Stimulated activated naive CD8-positive, alpha-beta T cell treated with anti-CD3 and anti-CD28 coated beads, Interleukin-15, amount 100 ng/mL, for 72 hours (primary cell): ENCODE measurements at regions not wholly inside any gene's neighbourhood (a gene's known extent, or its start where the extent isn't known, plus 50 kb on each side); places are given as distances from the start of the nearest gene placed in this dataset.
"Not testable (repeated sequence)": the region's sequence is repeated elsewhere in the genome, so short reads cannot be mapped to it uniquely, and the experiment has no call there.

Experiments used
- ATAC-seq: fragments of 150-1000 bp; cut with Tn5 transposase; 2 replicates; pipeline ENCODE4 v1.10.0; 2021; ENCODE audit warnings: mild to moderate bottlenecking, moderate library complexity
- DNase-seq, 2 donors: peaks; one replicate each; pipeline ENCODE4 v3.0.0; 2021 to 2022
- H3K27ac Mint-ChIP-seq, 2 donors: one replicate each; pipeline ENCODE4 v1.8.0; 2022; ENCODE audit warnings: mild to moderate bottlenecking in 2 of 2, mixed read lengths in 2 of 2, moderate library complexity in 2 of 2
- H3K27me3 Mint-ChIP-seq: one replicate; pipeline ENCODE4 v1.8.0; 2022; ENCODE audit warnings: mixed read lengths
- H3K4me1 Mint-ChIP-seq: one replicate; pipeline ENCODE4 v1.8.0; 2022; ENCODE audit warnings: mild to moderate bottlenecking, mixed read lengths
- H3K4me3 Mint-ChIP-seq, 2 donors: one replicate each; pipeline ENCODE4 v1.8.0; 2022; ENCODE audit warnings: mild to moderate bottlenecking in 2 of 2, mixed read lengths in 2 of 2, moderate library complexity in 1 of 2
- H3K9me3 Mint-ChIP-seq, 2 donors: one replicate each; pipeline ENCODE4 v1.8.0; 2022; ENCODE audit warnings: mixed read lengths in 2 of 2

DNA sequence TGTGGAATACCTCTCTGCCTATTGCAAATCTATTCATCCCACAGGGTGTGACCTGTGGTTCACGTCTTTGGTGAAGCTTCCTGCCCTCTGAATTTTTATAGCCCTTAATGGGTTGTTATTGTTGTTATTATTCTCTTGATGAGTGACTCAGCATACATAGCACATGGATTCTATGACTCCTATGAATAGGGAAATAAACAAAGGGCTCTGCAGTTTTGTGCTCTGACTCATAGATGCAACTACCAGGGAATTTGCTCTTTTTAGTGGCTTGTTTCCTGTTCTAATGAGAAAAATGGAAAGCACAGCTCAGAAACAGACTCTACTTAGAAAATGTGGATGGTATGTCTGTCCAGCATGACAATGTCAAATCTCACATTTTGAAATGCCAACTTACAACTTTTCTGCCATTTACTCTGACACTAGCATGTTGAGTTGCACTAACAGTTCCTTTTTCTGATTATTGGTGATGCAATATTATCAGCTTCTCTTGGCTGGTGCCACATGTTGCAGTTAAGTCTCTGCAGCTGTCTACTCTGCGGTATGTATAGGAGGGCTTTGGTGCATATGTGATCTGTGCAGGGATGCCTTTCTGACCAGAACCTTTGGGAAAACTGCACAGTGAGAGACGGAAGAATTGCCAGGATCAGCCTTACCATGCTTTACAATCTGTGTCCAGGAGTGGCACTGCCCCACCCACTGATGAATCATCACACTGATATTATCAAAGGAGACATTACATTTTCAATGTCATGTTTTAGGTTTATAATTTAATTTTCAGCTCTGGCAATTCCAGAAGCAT is 996.4 kb upstream of the WWC1 start:
- peaks cover 24 to 25% of the 10 kb centered on the region in 2 donors for H3K9me3 Mint-ChIP-seq
- H3K27ac Mint-ChIP-seq = no peak overlapping the region
- H3K4me3 Mint-ChIP-seq = no peak overlapping the region
- ATAC-seq = no peak
- H3K4me1 Mint-ChIP-seq = no peaks in the 10 kb centered on the region
- DNase-seq = no peak
- H3K27me3 Mint-ChIP-seq = peaks cover 5% of the 10 kb centered on the region

DNA sequence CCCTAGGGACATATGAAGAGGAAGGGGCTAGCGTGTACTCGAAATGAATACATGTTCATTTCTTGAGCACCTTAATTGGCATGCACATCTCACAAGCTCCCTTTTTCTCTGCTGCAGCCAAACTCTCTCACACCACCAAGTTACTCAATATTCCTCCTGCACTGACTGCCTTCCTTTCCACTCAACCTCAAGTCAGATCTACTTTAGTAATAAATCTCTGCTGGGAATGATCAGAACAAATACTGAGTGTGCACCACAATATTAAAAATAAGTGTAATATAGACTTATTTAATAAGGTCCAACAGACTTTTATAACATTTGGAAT is 995.8 kb upstream of the WWC1 start:
- Mint-ChIP-seq H3K9me3 (peaks cover 29 to 31% of the 10 kb centered on the region in 2 donors), H3K4me3 (no peak overlapping the region), H3K27me3 (peaks cover 5% of the 10 kb centered on the region), H3K27ac (peak overlapping the region in 1 of 2 donors; percentile 40), H3K4me1 (no peaks in the 10 kb centered on the region)
- DNase-seq (no peak), ATAC-seq (no peak)

DNA sequence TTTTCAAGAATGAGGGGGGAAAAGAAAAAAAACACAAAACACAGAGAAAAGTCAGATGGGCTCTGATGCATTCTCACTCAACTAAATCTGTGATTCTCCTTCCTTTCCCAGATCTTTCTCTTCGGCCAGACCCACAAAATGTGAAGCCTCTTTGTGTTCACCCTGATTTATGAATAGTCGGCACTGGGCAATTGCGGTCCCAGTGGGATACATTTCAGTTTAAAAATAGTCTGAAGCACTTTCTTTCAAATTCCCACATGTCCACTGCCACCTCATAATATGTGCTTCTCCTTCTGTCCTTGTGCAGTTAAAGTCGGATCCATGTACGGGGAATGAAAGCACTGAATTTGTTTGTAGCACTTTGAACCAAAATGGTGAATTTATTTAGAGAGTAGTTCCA is 995.4 kb upstream of the WWC1 start:
- ATAC-seq (no peak), DNase-seq (no peak)
- no peak overlapping the region for H3K27ac Mint-ChIP-seq
- no peaks in the 10 kb centered on the region for H3K4me1 Mint-ChIP-seq
- no peak overlapping the region for H3K4me3 Mint-ChIP-seq
- peaks cover 5% of the 10 kb centered on the region for H3K27me3 Mint-ChIP-seq
- H3K9me3 Mint-ChIP-seq = peaks cover 29 to 35% of the 10 kb centered on the region in 2 donors

DNA sequence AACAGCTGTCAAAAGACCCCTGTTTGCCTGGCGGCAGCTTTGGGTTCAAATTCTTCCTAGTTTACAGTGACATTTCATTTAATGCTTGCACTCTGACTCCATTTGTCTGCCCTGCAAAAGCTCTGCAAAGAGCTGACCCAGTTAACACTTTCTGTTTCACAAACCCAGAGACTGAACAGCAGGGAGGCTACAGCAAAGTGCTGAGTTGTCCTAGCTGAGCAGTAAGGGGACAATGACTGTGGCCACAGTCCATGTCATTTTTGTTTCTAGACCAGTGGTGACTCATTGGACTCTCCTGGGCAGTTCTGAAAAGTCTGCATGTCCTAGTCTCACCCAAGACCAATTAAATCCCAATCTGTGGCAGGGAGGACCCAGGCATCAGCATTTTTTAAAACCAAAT is 994.8 kb upstream of the WWC1 start:
- DNase-seq (no peak), ATAC-seq (no peak)
- Mint-ChIP-seq H3K27me3 (peaks cover 5% of the 10 kb centered on the region), H3K27ac (no peak overlapping the region), H3K4me3 (no peak overlapping the region), H3K9me3 (peaks cover 29 to 41% of the 10 kb centered on the region in 2 donors), H3K4me1 (no peaks in the 10 kb centered on the region)

DNA sequence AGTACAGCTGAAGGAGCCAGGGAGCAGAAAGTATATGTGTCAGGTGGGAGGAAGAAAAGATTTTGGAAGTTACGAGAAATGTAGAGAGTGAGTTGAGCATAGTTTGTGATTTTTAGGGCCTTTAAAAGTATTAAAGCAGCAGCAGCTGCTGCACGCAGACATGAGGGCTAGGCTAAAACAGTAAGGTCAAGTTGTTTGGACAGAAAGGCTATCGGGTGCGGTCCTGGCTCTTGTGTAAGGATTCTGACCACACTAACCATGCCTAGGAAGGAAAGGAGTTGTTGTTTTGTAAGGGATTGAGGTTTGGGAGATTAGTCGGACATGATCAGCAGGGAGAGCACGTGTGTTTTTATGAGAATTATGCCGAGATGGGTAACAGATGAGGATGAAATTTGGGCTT is 991.6 kb upstream of the WWC1 start:
- H3K4me1 Mint-ChIP-seq, H3K27ac Mint-ChIP-seq, H3K4me3 Mint-ChIP-seq, DNase-seq, H3K27me3 Mint-ChIP-seq, ATAC-seq: not testable (repeated sequence)
- H3K9me3 Mint-ChIP-seq = peaks cover 29 to 50% of the 10 kb centered on the region in 2 donors

DNA sequence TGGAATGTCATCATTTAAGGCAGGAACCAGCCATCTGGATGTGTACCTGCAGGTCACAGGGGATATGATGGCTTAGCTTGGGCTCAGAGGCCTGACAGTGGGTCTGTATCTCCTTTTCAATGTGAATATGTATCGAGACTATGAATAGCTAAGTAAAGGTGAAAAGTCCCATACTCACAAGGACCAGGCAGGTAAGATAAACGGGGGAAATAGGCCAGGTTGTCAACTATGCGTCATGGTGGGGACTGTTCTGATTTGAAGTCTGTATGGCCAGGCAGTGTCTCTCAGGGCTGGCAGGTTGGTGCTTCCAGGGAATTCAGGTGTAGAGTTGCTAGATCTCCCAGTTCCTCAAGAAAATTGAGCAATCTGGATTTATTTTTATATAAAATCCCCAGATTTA is 987.9 kb upstream of the WWC1 start:
- peaks cover 20 to 47% of the 10 kb centered on the region in 2 donors for H3K9me3 Mint-ChIP-seq
- no peak for ATAC-seq
- H3K4me1 Mint-ChIP-seq = no peaks in the 10 kb centered on the region
- no peak overlapping the region for H3K4me3 Mint-ChIP-seq
- no peaks in the 10 kb centered on the region for H3K27me3 Mint-ChIP-seq
- H3K27ac Mint-ChIP-seq = no peak overlapping the region
- DNase-seq = no peak

DNA sequence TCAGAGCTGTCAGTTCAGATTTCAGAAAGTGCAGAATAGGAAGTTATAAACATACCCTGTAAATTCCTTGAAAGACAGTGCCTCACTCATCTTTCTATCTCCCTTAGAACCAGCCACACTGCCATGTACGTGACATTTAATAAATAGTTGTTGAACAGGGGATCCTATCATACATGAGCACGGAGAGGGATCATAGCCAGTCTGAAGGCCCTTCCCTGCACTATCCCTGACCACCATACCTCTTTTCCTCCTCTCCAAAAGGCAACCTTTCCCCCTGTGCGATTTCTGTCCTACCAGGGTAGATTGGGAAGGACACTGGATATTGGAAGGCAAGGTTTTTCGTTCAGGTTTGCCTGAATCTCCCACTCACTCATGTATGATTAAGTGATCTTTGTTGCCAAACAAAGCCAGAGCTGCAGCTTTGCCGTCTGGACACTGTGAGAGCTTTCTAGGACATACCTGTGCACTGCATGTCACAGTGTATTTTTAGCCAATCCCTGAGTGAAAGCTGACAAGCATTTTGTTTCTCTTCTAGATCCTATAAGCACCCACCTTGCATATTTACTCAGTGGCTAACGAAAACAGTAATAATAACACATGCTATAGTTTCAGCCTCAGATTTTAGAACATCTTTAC is 986.5 kb upstream of the WWC1 start:
- DNase-seq = no peak
- Mint-ChIP-seq H3K4me3 (no peak overlapping the region), H3K27ac (no peak overlapping the region), H3K9me3 (peaks cover 12 to 33% of the 10 kb centered on the region in 2 donors), H3K27me3 (no peaks in the 10 kb centered on the region), H3K4me1 (no peaks in the 10 kb centered on the region)
- ATAC-seq = no peak

DNA sequence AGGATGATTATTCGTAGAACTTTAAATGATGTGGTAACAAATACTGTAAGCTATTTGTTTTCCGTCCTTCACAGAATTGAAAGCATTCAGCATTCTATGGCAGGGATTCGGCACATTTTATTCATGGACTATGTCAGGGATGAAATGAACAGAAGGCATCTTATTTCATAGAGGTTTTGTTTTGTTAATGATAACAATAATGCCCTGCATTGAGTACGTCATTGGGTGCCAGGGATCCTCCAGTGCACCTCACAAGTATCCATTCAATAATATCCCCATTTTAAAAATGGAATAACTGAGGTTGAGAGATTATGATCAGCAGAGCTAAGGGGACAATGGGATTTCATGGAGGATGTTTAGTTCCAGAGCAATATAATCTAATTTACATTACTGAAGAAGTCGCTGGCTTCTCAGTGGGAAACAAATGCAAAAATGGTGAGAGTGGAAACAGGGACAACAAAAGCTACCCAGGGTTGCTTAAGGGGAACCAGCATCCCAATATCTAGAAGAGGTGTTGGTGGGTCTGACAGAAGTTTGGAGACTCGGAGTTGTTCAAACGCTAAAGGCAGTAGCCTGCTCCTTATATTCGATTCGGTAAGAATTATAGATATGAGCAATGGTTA is 985.7 kb upstream of the WWC1 start:
- H3K27ac Mint-ChIP-seq = no peak overlapping the region
- H3K4me3 Mint-ChIP-seq = no peak overlapping the region
- no peaks in the 10 kb centered on the region for H3K4me1 Mint-ChIP-seq
- DNase-seq (no peak), ATAC-seq (no peak)
- H3K9me3 Mint-ChIP-seq = peaks cover 6 to 26% of the 10 kb centered on the region in 2 donors
- H3K27me3 Mint-ChIP-seq = no peaks in the 10 kb centered on the region

DNA sequence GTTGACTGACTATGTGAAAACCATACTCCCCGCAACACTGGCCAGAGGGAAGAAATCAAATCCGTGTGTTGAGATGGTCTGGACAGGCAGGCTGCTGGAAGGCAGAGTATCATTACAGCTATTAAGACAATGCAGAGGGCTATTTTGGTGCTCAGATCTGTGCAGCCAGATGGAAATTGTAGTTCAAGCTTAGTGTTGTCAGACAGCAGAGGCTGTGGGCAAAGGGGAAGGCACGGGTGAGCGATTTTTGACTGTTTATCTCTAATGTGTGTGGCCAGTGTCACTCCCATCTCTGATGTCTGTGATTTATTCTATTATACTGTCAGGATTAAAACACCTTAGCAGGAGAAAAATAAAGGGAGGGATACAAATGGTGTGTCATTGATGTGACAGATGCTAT is 984.4 kb upstream of the WWC1 start:
- Mint-ChIP-seq H3K9me3 (peaks cover 2 to 12% of the 10 kb centered on the region in 2 donors), H3K27ac (no peak overlapping the region), H3K4me3 (no peak overlapping the region), H3K4me1 (no peaks in the 10 kb centered on the region), H3K27me3 (no peaks in the 10 kb centered on the region)
- no peak for DNase-seq
- ATAC-seq = no peak

DNA sequence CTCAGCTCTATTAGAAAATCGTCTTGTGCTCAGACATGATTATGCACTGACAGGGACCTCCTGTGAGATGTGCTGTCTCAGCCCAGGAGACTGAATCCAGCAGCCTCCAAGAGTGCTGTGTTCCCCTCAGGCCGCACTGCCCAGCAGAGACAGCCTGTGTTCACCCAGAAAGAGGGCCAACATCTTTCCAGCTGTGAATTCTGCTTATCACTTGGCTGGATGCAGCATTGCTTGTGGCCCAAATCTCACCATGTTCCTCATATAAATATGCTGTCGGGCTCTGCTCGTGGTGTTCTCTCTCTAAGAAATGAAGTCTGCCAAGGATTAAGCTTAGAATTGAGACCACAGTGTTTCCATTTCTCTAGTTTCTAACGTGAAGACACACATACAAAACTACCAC is 983.0 kb upstream of the WWC1 start:
- DNase-seq = no peak
- no peak overlapping the region for H3K4me3 Mint-ChIP-seq

DNA sequence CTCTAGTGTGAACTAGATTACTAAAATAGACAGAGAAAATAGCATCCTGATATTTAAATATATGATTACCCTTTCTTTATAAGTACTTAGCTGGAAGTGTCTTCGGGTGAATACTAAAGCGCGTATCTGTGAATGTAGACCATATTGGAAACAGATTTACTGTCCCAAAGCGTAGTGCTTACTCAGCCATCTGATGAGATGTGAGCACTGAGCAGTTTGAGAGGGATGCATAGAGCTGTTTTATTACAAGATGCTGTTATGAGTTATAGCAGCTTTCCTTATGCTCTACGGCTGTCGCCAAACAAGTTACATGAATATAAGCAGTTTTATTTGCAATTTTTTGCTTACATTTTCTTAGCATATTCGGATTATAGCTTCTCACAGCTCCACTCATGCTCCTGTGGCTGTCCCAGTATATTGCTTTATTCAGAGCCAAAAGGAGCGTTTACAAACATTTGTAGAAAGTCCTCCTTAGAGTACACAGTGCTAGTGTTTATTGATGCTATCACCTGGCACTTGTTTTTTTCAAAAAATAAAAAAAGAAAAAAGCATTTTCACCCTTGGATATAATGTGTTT is 981.4 kb upstream of the WWC1 start:
- Mint-ChIP-seq H3K9me3 (no peaks in the 10 kb centered on the region), H3K27me3 (no peaks in the 10 kb centered on the region), H3K27ac (peak overlapping the region in 1 of 2 donors; percentile 65), H3K4me1 (no peaks in the 10 kb centered on the region), H3K4me3 (no peak overlapping the region)
- ATAC-seq (no peak), DNase-seq (no peak)

More for the DNA sequence above, 983.0 kb upstream of the WWC1 start:
- H3K4me1 Mint-ChIP-seq = no peaks in the 10 kb centered on the region
- ATAC-seq = no peak
- no peaks in the 10 kb centered on the region for H3K9me3 Mint-ChIP-seq
- no peak overlapping the region for H3K27ac Mint-ChIP-seq
- H3K27me3 Mint-ChIP-seq = no peaks in the 10 kb centered on the region

DNA sequence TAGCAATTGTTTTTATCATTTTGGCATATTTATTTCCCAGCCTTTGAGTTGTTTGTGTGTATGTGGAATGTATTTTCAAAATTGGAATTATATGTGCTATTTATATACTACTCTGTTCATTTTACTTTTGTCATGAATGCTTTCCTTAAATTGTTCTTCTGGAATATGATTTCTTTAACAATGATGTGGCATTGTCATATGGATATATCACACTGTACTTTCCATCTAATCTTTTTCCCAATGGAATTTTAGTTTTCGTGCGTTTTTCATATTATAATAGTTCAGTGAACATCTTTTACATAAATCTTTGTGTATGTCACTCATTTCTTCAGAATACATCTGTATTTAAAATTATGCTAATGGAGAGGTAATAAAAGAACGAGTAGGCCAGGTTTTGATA is 980.1 kb upstream of the WWC1 start:
- no peaks in the 10 kb centered on the region for H3K9me3 Mint-ChIP-seq
- no peak overlapping the region for H3K27ac Mint-ChIP-seq
- DNase-seq (no peak), ATAC-seq (no peak)
- H3K27me3 Mint-ChIP-seq = no peaks in the 10 kb centered on the region
- no peak overlapping the region for H3K4me3 Mint-ChIP-seq
- H3K4me1 Mint-ChIP-seq = no peaks in the 10 kb centered on the region

DNA sequence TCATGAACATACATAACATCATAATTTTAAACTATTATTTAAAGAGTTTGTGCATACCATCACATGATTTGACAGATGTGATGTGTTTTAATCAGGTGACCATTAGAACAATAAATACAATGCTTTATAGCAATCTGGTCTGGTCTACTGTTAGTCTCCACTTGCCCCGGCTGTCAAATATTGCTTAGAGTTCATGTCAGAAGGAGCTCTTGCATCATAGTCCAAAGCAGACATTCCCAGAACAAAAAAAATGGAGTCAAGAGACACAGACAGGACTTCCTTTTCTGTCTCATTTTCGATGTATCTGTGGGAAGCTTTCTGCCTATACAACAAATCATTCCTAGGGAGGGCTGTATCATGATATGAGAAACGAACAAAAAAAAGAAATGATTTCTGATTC is 979.2 kb upstream of the WWC1 start:
- ATAC-seq = no peak
- no peaks in the 10 kb centered on the region for H3K27me3 Mint-ChIP-seq
- H3K4me1 Mint-ChIP-seq = no peaks in the 10 kb centered on the region
- no peak overlapping the region for H3K27ac Mint-ChIP-seq
- peaks cover 5 to 7% of the 10 kb centered on the region in 2 donors for H3K9me3 Mint-ChIP-seq
- DNase-seq = no peak
- H3K4me3 Mint-ChIP-seq = no peak overlapping the region

DNA sequence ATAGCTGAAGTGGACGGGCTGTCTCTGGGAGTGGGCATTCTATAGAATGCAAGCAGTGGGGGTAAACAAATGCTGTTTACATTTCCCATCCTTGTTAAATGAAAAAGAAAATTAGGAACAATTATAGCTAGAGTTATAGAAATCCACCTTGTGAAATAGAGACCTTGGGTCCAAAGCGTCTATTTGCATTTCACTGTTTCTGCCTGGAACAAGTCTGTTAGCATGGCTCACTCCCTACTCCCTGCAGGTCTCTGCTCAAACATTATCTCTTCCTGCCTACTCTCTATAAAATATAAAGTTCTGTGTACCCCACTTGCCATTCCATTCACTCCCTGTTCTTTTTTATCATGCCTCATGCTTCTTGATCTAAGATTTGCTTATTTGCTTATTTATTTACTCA is 975.7 kb upstream of the WWC1 start:
- ATAC-seq (no peak), DNase-seq (no peak)
- H3K27ac Mint-ChIP-seq = no peak overlapping the region
- H3K4me1 Mint-ChIP-seq = no peaks in the 10 kb centered on the region
- H3K4me3 Mint-ChIP-seq = no peak overlapping the region
- no peaks in the 10 kb centered on the region for H3K27me3 Mint-ChIP-seq
- H3K9me3 Mint-ChIP-seq = peaks cover 11 to 15% of the 10 kb centered on the region in 2 donors

DNA sequence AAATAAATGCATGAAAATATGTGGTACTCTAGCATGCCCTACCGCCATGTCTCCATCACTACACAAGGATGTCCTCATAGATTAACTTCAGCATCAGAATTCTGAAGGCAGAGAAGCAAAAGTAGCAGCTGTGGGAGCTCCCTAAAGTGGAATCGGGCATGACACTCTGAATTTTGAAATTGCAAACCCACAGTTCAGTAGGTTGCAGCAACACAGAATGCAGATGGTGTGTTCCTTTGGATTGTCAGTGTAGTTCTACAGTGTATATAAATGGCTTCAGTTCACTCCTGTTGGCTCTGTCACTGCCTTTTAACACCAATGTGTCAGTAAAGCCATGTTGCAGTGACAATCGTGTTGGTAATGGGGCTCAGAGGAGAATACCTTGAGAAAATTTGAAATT is 973.6 kb upstream of the WWC1 start:
- H3K9me3 Mint-ChIP-seq = peaks cover 11 to 15% of the 10 kb centered on the region in 2 donors
- no peak overlapping the region for H3K27ac Mint-ChIP-seq
- no peak for ATAC-seq
- no peaks in the 10 kb centered on the region for H3K27me3 Mint-ChIP-seq
- no peak overlapping the region for H3K4me3 Mint-ChIP-seq
- DNase-seq = no peak
- no peaks in the 10 kb centered on the region for H3K4me1 Mint-ChIP-seq

DNA sequence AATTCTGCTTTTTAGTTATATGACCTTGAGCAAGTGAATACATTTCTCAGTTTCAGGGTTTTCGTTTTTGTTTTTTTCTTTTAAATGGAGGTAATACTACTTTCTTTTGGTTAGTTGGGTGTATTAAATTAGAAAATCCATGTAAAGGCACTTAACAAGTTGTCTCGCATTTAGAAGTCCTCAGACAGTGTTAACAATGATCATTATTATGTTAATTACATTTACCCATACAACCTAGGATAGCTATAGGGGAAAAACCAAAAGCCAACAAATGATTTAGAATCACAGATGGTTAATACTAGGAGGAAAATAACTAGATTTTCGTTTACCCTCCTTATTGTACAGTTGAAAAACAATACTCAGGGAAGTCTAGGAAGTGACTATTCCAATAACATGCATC is 972.2 kb upstream of the WWC1 start:
- no peaks in the 10 kb centered on the region for H3K4me1 Mint-ChIP-seq
- ATAC-seq (no peak), DNase-seq (no peak)
- H3K27me3 Mint-ChIP-seq = no peaks in the 10 kb centered on the region
- peaks cover 11 to 15% of the 10 kb centered on the region in 2 donors for H3K9me3 Mint-ChIP-seq
- no peak overlapping the region for H3K27ac Mint-ChIP-seq
- H3K4me3 Mint-ChIP-seq = no peak overlapping the region
